HPDE6-E6E7 (cell line): ENCODE measurements at regions not wholly inside any gene's neighbourhood (a gene's known extent, or its start where the extent isn't known, plus 50 kb on each side); places are given as distances from the start of the nearest gene placed in this dataset.
"Not testable (repeated sequence)": the region's sequence is repeated elsewhere in the genome, so short reads cannot be mapped to it uniquely, and the experiment has no call there.

Source experiments
- DNase-seq: peaks from one replicate; pipeline ENCODE4 v3.0.0; 2011; ENCODE audit warnings: missing footprints; ENCODE audit errors: extremely low spot score

DNA sequence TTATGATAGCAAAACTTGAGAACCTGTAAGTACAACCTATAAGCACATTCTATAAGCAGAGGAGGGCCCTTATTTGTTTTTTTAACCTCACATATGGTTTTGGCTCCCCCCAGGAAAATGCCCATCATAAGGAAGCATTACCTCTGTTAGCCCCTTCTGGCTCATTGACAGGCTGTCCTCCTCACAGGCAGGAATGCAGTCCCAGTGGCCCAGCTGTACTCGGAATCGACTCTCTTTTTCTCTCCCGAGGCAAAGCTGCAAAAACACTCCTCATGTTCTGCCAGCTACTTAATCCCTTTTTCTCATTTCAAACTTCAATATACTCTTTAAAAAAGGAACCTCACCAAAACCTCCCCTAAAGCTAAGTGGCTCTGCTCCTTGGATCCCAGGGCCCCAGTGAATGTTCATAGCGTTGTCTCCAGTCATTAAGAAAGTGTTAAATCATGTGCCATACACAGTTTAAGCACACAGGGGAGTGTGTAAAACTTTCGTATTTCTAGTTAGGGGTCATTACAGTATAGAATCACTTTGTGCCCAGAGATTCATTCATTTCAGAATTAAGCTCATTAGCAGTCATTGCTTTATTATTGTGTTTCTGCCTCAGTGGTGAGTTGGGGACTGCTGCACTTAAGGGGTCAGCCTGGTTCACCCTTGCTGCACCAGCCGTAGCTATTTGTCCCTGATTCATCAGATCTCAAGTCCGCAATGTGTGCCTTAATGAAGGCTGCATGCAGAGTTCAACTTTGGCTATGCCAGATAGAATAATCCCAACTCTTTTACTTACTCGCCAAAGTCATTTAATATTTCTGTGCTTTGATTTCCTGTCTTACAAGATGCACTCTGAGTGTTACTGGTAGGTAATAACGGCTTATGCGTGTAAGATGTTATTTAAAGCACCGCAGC, 57.6 kb downstream of the JRKL start:
- DNase-seq = no peak

DNA sequence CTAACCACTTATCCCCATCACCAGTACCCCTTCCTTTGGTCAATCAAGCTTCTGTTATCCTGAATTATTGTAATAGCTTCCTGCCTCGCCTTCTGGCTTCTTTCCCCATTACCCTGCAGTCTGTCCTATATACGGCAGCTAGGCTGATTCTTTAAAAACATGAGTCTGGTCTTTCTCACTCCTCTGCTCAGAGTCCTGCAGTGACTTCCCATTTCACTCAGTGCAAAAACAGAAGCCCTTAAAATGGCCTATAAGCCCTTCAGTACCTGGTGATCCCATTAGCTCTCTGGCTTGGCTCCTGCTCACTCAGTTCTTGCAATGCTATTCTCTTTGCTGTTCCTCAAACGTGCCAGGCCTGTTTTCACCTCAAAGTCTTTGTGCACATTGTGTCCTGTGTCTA, 58.4 kb downstream of the JRKL start:
- no peak for DNase-seq

DNA sequence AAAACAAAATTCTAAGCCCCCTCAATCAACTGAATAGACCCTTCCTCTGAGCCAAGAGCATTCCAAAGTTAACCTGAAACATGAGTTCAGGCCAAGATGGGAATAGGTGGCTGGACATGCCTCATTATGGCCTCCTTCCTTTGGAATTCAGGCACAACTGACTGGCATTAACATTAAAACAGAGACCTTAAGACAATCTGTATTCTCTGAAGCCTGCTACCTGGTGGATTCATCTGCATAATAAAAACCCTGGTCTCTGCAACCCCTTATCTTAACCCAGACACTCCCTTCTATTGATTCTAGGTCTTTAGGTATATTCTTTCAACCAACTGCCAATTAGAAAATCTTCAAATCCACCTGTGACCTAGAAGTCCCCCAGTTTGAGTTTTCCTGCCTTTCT, 66.3 kb downstream of the JRKL start:
- no peak for DNase-seq

DNA sequence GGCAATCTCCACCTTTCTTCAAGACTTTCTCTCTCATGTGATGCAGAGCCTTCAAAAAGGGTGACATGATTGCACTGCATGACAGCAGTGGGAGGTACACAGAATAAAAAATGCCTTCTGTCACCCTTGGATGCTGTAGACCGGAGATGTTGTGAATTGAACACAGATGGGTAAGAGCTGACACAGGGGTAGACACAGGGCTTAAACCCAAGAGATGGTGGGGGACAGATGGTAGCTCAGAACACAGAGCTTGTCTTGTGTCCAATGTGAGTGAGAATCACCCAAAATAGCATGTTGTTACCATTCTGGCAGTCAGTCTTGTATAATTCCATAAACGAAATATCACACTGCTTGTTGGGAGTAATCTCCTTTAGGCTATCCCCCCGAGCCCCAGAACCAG, 69.9 kb downstream of the JRKL start:
- no peak for DNase-seq

DNA sequence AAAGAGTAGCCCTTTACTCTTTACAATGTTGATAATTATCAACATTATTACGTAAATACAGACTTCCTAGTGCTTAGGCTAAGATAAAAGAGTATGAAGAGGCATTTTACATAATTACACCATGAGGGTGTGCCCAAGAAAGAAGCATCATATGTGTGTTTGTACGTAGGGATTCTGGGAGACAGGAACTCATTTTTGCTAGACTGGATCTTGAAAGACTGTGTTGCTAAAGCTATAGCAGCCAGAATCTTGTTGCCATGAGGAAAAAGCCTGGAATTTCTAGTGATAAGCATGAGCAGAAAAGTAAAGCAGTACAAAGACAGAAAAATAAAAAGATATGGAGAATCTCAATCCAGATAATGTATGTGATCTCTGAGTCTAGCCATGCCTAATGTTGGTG, 72.1 kb downstream of the JRKL start:
- DNase-seq = no peak

DNA sequence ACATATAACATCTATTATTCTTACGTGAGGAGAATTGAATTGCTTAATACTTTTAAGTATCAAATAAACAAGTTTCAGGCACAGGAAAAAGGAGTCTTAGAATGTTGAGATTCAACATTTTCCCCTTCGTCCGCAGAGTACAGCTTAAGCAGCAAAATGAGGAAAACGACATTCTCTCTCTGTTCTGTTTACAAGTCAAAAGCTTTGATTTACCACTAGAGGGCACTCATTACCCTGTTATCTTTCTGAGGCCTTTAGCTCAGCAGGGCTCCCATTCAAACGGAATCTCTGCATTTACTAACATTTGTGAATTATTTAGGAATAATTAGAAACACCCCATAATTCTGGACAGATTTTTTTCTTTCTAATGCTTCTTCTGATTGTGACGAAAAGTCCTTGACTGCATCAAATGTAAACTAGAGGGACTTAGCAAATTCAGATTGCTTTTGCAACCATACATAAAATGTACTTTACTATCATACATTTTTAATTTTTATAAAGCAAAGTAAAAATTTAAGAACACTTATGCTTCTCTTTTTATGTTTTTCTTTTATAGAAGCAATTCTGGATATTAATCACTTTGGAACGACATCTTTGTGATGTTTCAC, 75.0 kb downstream of the JRKL start:
- DNase-seq = peak; percentile 76

DNA sequence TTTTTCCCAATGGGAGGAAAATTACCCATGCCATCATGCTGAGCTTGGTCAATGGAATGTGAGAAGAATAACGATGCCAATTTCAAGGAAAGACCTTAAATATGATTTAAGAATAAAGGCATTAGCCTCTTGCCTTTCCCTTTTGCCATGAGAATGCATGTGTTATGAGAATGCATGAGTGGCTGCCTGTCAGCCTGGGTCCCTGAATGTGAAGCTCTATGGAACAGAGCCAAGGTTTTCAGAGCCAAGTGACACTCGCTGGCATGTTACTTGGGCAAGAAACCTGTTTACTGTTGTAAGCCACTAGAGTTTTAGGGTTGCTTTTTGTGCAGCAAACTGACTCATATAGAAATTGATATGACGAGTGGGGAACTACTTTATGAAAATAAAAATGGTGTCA, 75.7 kb downstream of the JRKL start:
- DNase-seq = no peak

DNA sequence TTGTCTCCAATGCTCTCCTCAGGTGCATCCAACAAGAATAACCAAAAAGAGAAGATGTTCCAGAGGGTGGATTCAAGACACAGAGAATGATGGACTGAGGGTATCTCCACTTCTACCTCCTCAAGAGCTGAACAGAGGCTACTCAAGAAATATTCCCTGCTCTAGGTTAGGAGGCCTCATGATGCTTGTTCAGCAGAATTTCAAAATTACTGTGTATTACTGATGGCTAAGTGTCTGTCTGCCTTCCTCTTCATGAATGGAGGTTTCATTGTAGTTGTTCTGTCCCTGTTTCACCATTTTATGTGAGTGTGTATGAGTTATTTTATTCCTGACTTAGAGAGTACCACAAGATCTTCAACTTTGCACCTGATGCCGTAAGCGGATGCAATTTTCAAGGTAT, 76.8 kb downstream of the JRKL start:
- no peak for DNase-seq

DNA sequence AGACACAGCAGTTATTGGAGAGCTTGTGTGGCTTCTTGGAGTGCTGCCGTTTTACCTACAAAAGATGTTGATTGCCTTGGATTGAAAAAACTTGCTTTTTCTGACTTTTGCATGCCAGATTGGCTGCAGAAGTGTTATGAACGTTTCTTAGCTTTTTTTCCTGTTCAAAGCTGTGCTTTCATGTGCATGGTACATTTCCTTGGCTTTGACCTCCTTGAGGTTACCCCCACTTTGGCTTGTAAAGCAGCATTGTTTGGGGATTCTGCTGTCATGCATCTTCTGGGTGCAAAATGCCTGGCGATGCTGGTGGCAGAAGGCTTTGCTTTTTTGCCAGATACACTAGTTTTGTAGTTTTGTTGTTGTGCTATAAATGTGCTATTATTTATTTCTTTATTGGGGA, 80.0 kb downstream of the JRKL start:
- DNase-seq = no peak

DNA sequence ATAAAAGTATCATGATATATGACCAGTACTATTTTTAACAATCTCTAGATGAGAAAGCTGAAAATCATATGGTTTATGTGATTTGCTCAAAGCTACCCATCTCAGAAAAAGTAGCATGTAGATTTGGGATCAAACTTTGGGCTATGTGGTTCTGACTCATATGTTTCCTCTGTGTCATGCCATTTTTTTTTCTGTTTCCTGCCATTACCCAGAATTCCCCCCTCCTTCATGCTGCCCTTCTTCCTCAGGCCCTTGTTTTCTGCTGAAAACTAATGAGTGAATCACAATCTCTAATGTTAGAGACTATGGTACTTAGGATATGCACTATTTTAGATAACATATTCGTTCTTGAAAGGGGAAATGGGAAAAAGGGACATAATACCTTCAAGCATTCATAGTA, 80.7 kb downstream of the JRKL start:
- DNase-seq = no peak

DNA sequence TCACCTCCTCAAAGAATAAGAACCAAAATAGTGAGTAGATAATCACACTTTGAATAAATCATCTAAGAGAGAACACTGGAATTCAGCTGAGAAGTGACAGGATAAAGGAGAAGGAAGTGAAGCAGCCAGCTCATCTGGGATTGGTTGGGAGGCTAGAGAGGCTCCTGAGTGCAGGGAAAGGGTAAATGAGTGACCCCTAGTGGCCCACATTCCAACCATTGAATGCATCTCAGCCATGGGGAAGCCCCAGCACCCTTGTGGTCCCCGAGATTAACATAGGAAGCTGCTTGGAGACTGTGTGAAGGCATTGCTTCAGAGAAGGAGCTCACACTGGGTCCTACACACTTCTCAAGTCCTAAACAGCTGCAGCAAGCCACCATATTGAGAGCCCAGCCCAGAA, 82.3 kb downstream of the JRKL start:
- DNase-seq = no peak

DNA sequence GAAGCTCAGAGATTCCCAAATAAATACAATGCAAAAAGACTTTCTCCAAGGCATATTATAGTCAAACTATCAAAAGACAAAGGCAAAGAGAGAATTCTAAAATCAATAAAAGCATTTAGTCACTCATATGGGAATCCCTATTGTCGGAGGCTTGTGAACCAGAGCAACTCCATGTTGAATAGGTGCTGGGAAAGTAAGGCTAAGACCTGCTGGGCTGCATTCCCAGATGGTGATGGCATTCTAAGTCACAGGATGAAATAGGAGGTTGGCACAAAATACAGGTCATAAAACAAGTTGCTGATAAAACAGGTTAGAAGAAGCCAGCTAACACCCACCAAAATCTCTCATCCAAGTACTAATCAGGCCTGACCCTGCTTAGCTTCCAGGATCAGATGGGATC, 84.5 kb downstream of the JRKL start:
- no peak for DNase-seq

DNA sequence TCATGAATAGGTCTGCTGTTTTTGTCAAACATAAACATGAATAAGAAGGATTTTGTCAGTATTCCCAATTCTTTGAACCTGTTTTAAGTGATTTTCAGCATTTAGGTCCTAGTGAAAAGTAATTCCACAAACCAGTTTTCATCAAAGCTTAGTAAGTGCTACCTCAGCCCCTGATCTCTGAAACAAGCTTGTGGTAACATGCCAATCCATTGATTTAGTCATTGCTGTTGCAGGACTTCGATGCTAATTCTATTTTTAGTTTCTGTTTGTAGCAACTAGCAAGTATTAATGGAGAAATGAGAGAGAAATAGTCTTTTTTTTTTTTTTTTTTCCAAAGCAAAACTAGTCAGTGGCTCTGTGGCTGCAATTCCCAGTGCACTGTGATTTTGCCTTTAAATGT, 91.4 kb downstream of the JRKL start:
- DNase-seq = peak; percentile 31

DNA sequence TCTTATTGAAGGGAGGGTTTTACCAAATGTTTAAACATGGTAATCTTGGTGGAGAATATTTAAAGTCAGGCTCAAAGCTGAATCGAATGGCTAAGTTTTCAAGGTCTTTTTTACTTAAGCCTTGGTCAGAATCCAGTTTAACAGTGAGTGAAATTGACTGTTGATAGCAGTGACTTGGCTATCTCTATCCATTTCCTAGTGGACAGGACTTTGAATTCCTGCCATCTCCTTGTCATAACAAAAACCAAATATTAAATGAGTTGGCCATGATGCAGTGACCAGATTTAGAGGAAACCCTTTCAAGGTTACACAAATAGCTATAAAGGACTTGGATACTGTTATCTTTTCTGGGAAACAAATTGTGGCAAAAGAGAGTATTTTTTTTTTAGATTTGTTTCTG, 92.0 kb downstream of the JRKL start:
- no peak for DNase-seq

DNA sequence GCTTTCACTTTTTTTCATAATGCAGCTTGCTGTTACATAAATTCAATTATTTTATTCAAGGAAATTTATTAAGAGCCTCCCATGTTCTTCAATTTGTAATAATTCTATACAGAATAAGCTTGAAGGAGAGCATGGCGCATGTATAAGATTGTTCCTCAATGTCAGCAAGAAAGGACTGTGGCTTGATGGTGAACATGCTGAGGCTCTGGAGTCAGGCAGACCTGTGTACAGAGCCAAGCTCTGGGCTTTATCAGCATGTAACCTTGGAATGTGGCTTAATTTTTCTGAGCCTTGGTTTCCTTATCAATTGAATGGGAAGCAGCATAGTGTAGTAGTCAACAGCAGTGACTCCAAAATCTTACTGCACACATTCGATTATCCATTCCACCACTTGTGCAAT, 92.4 kb downstream of the JRKL start:
- no peak for DNase-seq

DNA sequence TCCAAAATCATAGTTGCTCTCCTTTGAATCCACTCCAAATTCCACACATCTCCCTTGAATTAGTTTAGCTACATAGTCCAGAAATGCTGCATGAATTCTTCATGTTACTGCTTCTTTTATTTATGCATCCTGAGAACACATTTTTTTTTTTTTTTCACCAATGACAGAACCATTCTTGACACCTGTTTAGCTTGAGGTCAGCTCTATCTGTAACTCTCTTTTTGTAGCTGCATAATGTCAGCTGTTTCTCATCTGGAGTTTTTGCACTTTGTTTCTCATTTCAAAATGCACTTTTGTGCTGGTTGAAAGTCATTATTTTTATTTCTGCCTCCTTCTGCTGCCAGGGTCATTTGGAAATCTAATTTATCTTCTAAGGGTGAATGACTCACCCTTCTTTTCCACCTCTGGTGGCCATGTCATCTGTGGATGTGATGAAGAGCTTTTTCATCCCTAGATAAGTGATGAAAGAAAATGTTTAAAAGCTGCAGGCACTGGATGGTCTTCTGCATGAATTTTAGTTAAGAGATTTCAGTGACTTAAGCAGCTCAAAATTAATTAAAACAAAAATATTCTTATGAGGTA, 93.7 kb downstream of the JRKL start:
- DNase-seq = no peak

DNA sequence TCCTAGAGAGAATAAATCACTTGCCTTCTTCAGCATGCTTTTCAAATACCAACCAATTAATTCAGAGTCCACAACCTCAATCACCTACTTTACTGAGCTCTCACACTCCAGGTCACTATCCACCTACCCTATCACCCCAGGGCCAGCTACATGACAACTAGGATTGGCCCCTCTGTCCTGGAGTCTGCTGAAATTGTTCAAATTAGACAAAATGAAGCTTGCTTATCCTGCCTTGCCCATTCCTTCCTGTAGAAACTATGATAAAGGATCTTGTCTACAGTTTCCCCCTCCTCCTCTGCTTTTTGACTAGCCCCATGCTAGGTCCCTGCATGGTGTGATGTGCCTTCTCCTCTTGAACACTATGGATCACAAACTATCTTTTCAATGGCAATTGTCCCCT, 94.5 kb downstream of the JRKL start:
- no peak for DNase-seq

DNA sequence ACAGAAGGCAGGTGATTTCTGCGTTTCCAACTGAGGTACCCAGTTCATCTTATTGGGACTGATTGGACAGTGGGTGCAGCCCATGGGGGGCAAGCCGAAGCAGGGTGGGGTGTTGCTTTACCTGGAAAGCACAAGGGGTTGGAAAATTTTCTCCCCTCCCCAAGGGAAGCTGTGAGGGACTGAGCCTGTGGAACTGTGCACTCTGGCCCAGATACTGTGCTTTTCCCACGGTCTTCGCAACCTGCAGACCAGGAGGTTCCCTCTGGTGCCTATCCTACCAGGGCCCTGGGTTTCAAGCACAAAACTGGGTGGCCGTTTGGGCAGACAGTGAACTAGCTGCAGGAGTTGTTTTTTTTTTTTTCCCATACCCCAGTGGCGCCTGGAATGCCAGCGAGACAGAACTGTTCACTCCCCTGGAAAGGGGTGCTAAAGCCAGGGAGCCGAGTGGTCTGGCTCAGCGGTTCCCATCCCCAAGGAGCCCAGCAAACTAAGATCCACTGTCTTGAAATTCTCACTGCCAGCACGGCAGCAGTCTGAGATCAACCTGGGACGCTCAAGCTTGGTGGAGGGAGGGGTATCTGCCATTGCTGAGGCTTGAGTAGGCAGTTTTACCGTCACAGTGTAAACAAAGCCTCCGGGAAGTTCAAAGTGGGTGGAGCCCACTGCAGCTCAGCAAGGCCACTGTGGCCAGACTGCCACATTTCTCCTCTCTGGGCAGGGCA, 97.2 kb downstream of the JRKL start:
- no peak for DNase-seq

DNA sequence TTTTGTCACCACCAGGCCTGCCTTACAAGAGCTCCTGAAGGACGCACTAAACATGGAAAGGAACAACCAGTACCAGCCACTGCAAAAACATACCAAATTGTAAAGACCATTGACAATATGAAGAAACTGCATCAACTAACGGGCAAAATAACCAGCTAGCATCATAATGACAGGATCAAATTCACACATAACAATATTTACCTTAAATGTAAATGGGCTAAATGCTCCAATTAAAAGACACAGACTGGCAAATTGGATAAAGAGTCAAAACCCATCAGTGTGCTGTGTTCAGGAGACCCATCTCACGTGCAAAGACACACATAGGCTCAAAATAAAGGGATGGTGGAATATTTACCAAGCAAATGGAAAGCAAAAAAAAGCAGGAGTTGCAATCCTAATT, 99.1 kb downstream of the JRKL start:
- not testable (repeated sequence) for DNase-seq

DNA sequence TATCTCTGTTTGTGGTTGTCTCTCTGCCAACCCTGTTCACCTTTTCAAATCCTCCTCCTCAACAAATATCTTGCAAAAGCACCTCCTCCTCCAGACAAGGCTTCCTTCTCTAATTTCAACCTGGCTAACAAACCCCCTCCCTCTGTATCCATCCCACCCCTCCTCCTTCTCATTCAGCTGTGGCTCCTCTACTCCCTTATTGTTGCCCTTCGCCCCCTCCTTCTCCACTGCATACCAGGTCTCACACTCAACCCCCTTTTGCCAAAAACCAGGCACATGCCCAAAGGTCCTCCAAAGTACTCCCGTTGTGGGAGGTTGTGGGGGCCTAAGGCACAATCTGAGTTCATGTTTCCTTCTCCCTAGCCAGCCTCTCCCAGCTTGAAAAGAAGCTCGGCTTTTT, 110.6 kb downstream of the JRKL start:
- no peak for DNase-seq

DNA sequence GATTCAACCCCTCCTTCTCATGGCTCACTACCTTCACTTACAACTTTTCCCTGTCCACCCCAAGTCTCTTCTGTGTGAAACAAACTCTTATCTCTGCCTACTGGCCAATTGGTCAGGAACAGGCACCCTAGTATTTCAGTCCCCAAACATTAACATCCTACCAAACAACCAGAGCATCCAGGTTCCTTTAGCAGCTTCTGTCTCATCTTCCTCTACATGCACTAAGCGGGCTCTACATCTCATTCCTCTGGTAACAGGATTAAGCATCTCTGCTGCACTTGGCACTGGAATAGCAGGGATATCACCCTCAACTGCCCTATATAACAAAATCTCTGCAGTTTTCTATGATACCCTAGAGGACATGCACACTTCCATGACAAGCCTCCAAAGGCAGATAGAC, 116.2 kb downstream of the JRKL start:
- DNase-seq = no peak

DNA sequence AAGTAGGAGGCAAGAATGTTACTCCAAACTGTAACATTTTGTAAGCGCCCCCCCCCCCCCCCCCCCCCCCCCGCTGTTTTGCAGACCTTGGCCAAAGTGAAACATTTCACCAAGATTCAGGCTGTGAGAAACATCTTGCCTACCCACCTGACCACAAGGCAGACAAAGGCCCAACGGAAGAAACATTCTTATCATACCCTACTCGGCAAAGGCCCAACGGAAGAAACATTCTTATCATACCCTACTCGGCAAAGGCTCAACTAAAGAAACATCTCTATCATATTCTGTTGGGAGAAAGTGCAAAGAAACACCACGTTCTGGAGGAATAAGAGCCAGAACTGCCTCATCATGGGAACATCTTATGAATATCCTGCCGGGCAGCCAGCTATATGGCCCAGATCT, 117.1 kb downstream of the JRKL start:
- no peak for DNase-seq

DNA sequence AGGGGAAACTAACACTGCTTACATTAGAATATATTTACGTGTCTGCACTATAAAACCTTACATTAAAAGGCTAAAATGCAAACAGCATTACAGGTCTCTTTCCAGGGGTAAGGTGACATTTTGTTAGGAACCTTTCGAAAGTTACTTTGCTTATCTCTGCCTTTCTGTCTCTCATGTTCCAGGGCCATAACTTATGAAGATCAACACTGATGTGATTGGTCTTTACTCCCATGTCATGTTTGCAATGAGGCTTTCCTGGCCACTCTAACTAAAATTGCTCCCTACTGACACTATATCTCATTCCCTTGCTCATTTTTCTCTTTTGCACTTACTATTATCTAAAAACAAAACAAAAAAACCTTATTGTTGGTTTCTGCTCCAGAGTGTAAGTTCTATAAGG, 119.0 kb downstream of the JRKL start:
- DNase-seq = no peak
